Osteoblast (primary cell): ENCODE measurements at regions not wholly inside any gene's neighbourhood (a gene's known extent, or its start where the extent isn't known, plus 50 kb on each side); places are given as distances from the start of the nearest gene placed in this dataset.
A peak's percentile ranks its signal among the peaks of the same experiment; 100 is the strongest.
"Not testable (repeated sequence)": the region's sequence is repeated elsewhere in the genome, so short reads cannot be mapped to it uniquely, and the experiment has no call there.

Source experiments
- DNase-seq: peaks from one replicate; pipeline ENCODE4 v3.0.0; 2011; ENCODE audit warnings: low spot score, mixed read lengths; ENCODE audit not compliant: insufficient read length; ENCODE audit errors: missing footprints
- H2AFZ ChIP-seq: 2 replicates; pipeline ENCODE4 v1.6.0; 2011; ENCODE audit warnings: mild to moderate bottlenecking, low read length
- H3K27ac ChIP-seq: 2 replicates; pipeline ENCODE4 v1.5.1; 2011; ENCODE audit warnings: mild to moderate bottlenecking, low read depth, low read length, moderate library complexity
- H3K27me3 ChIP-seq: 2 replicates; pipeline ENCODE4 v1.6.0; 2012; ENCODE audit warnings: mild to moderate bottlenecking, control low read depth, inconsistent platforms, low read length, moderate library complexity; ENCODE audit not compliant: insufficient read depth
- H3K36me3 ChIP-seq: 2 replicates; pipeline ENCODE4 v1.5.1; 2011; ENCODE audit warnings: mild to moderate bottlenecking, low read length, control low read depth, moderate library complexity; ENCODE audit not compliant: insufficient read depth
- H3K4me1 ChIP-seq: 2 replicates; pipeline ENCODE4 v1.5.1; 2011; ENCODE audit warnings: mild to moderate bottlenecking, low read length, control low read depth, moderate library complexity; ENCODE audit not compliant: insufficient read depth
- H3K4me2 ChIP-seq: 2 replicates; pipeline ENCODE4 v1.6.0; 2011; ENCODE audit warnings: mild to moderate bottlenecking, low read length; ENCODE audit not compliant: insufficient read depth
- H3K4me3 ChIP-seq: fragments of 200-600 bp; sonication (generic); 3 replicates; pipeline ENCODE4 v1.5.1; 2012; ENCODE audit warnings: mild to moderate bottlenecking, low read length, inconsistent platforms; ENCODE audit not compliant: insufficient read depth
- H3K79me2 ChIP-seq: 2 replicates; pipeline ENCODE4 v1.6.0; 2012; ENCODE audit warnings: mild to moderate bottlenecking, low read length, control low read depth, inconsistent platforms; ENCODE audit not compliant: insufficient read depth
- H3K9me3 ChIP-seq: 2 replicates; pipeline ENCODE4 v1.5.1; 2011; ENCODE audit warnings: low read depth, low read length, control low read depth
- H4K20me1 ChIP-seq: 2 replicates; pipeline ENCODE4 v1.6.0; 2012; ENCODE audit warnings: mild to moderate bottlenecking, low read length, control low read depth; ENCODE audit not compliant: insufficient read depth
- TF ChIP-seq, protein P1 (sequence below): IDR thresholded peaks from 2 replicates; pipeline ENCODE4 v1.5.1; 2011; ENCODE audit warnings: mild to moderate bottlenecking, low read depth, low read length, moderate library complexity; ENCODE audit errors: extremely low read depth

DNA sequence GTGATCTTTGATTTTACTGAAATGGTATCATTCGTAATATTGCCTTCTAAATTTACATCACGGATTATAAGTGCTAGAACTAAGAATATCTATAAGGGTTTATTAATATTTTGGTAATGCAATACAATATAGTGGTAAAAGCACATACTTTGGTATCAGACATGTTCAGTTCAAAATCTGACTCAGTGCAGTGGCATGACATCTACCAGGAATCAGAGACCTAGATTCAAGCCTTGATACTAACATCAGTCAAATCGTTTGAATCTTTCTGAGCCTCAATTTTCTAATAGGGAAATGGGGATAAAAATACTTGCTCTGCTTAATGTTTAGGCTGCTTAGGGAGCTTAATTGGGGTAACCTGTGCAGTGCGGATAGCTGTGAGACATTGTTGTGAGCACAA lies 488.0 kb downstream of the BCKDHB start:
- no peak for DNase-seq
- TF ChIP-seq, protein P1, sequence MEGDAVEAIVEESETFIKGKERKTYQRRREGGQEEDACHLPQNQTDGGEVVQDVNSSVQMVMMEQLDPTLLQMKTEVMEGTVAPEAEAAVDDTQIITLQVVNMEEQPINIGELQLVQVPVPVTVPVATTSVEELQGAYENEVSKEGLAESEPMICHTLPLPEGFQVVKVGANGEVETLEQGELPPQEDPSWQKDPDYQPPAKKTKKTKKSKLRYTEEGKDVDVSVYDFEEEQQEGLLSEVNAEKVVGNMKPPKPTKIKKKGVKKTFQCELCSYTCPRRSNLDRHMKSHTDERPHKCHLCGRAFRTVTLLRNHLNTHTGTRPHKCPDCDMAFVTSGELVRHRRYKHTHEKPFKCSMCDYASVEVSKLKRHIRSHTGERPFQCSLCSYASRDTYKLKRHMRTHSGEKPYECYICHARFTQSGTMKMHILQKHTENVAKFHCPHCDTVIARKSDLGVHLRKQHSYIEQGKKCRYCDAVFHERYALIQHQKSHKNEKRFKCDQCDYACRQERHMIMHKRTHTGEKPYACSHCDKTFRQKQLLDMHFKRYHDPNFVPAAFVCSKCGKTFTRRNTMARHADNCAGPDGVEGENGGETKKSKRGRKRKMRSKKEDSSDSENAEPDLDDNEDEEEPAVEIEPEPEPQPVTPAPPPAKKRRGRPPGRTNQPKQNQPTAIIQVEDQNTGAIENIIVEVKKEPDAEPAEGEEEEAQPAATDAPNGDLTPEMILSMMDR = no peak
- no peak overlapping the region for H2AFZ ChIP-seq

DNA sequence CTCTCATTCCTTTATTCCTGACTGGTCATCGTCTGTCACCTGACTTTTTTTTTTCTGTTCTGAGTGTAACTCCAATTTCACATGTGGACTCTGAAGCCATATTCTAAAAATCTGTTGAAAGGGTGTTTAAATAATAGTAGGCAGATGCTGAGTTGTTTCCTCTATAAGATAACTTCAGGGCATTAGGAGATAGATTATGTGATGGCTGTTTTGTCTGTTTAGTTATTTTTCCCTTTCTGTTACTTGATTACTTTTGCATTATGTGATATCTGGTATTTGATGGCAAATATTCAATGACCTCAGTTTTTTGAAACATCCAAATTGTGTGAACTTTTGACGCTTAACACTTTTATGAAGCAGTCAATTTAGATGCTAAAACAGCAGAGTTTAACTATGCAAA lies 486.0 kb downstream of the BCKDHB start:
- no peak overlapping the region for H3K4me2 ChIP-seq
- no peak overlapping the region for H3K27ac ChIP-seq
- TF ChIP-seq, protein P1 = no peak
- DNase-seq = no peak
- H3K27me3 ChIP-seq = no peaks in the 10 kb centered on the region
- no peaks in the 10 kb centered on the region for H3K36me3 ChIP-seq
- peak overlapping the region; percentile 14 for H2AFZ ChIP-seq
- no peaks in the 10 kb centered on the region for H3K79me2 ChIP-seq
- no peaks in the 10 kb centered on the region for H4K20me1 ChIP-seq
- no peaks in the 10 kb centered on the region for H3K9me3 ChIP-seq
- peaks cover 5% of the 10 kb centered on the region for H3K4me1 ChIP-seq
- H3K4me3 ChIP-seq = no peak overlapping the region

More for the DNA sequence above, 488.0 kb downstream of the BCKDHB start:
- Histone ChIP-seq H3K9me3 (no peaks in the 10 kb centered on the region), H3K4me2 (no peak overlapping the region), H4K20me1 (no peaks in the 10 kb centered on the region), H3K79me2 (no peaks in the 10 kb centered on the region), H3K4me3 (no peak overlapping the region), H3K27ac (no peak overlapping the region), H3K27me3 (no peaks in the 10 kb centered on the region), H3K4me1 (peaks cover 5% of the 10 kb centered on the region), H3K36me3 (no peaks in the 10 kb centered on the region)

DNA sequence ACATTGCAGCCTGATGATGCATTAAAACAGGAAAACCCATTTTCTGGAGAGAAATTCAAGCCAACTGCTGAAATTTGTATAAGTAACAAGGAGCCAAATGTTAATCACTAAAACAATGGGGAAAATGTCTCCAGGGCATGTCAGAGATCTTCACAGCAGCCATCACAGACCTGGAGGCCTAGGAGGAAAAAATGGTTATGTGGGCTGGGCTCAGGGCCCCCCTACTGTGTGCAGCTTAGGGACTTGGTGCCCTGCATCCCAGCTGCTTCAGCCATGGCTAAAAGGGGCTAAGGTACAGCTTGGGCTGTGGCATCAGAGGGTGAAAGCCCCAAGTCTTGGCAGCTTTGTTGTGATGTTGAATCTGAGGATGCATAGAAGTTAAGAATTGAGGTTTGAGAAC lies 479.8 kb downstream of the BCKDHB start:
- DNase-seq = no peak
- no peaks in the 10 kb centered on the region for H3K27me3 ChIP-seq
- H3K79me2 ChIP-seq = no peaks in the 10 kb centered on the region
- H3K4me2 ChIP-seq = no peak overlapping the region
- no peaks in the 10 kb centered on the region for H3K4me1 ChIP-seq
- H3K27ac ChIP-seq = no peak overlapping the region
- no peak overlapping the region for H3K4me3 ChIP-seq
- H4K20me1 ChIP-seq = no peaks in the 10 kb centered on the region
- no peaks in the 10 kb centered on the region for H3K36me3 ChIP-seq
- no peak overlapping the region for H2AFZ ChIP-seq
- TF ChIP-seq, protein P1 = no peak
- peaks cover 1% of the 10 kb centered on the region for H3K9me3 ChIP-seq

DNA sequence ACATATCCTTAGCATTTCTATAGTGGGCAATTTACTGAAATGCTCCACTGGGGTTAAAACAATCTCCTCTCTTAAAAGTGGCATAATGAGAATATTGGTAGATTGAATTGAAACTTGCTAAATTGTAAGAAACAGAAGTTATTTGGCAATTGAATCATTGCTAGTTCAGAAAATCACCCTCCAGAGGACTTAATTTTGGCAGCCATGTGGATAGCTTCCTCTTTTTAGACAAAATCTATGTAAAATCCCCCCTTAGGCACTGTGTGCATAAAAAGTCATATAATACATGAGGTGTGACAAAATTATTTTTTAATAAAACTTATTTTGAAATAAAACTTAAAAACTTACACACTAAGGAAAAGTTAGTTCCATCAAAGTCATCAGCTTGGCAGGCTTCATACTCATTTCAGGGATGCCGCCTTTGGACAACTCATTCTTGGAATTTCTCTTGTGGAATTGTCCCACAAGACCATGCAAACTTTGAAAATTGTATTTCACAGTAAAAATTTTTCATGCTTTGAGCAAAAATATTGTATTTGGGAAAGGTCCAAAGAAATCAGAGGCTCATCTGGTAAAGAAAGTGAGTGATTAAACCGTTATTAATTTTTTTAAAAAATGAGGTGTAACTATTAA lies 473.0 kb downstream of the BCKDHB start:
- no peaks in the 10 kb centered on the region for H3K36me3 ChIP-seq
- H3K4me3 ChIP-seq = no peak overlapping the region
- no peaks in the 10 kb centered on the region for H4K20me1 ChIP-seq
- H2AFZ ChIP-seq = no peak overlapping the region
- H3K27ac ChIP-seq = no peak overlapping the region
- no peaks in the 10 kb centered on the region for H3K27me3 ChIP-seq
- TF ChIP-seq, protein P1 = no peak
- no peak overlapping the region for H3K4me2 ChIP-seq
- no peaks in the 10 kb centered on the region for H3K79me2 ChIP-seq
- no peak for DNase-seq
- no peaks in the 10 kb centered on the region for H3K9me3 ChIP-seq
- no peaks in the 10 kb centered on the region for H3K4me1 ChIP-seq

DNA sequence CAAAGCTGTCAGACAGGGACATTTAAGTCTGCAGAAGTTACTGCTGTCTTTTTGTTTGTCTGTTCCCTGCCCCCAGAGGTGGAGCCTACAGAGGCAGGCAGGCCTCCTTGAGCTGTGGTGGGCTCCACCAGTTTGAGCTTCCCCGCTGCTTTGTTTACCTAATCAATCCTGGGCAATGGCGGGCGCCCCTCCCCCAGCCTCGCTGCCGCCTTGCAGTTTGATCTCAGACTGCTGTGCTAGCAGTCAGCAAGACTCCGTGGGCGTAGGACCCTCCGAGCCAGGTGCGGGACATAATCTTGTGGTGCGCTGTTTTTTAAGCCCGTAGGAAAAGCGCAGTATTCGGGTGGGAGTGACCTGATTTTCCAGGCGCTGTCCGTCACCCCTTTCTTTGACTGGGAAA lies 466.8 kb downstream of the BCKDHB start:
- H3K27ac ChIP-seq, H2AFZ ChIP-seq, H3K4me3 ChIP-seq, H3K4me2 ChIP-seq, H3K27me3 ChIP-seq, H4K20me1 ChIP-seq, DNase-seq, H3K36me3 ChIP-seq, H3K4me1 ChIP-seq, H3K79me2 ChIP-seq, H3K9me3 ChIP-seq: not testable (repeated sequence)
